HuH-7.5 (cell line): ENCODE measurements at regions not wholly inside any gene's neighbourhood (a gene's known extent, or its start where the extent isn't known, plus 50 kb on each side); places are given as distances from the start of the nearest gene placed in this dataset.
A peak's percentile ranks its signal among the peaks of the same experiment; 100 is the strongest.

ENCODE experiments used
- DNase-seq: peaks from one replicate; pipeline ENCODE4 v3.0.0; 2011; ENCODE audit warnings: low spot score

GRCh38 chr12:27907766-27908165 is 64.8 kb downstream of the PTHLH start:
- DNase-seq = no peak

- DNase-seq = no peak
Measured at GRCh38 chr12:27906658-27907473, 65.7 kb downstream of the PTHLH start.

DNA sequence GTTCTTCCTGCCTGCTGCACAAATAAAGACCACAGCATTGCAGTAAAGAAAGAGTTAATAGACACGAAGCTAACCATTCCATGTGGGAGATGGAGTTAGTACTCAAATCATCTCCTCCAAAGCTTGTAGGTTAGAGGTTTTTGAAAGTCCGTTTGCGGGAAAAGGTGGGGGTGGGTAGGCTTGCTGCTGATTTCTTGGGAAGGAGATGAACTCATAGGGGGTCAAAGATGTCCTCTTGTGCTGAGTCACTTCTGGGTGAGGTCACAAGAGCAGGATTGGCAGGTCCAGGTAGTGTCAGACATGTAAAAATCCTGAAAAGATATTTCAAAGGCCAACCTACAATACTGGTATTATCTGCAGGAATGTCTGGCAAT is 66.4 kb downstream of the PTHLH start:
- no peak for DNase-seq

GRCh38 chr12:27905285-27906126 is 67.0 kb downstream of the PTHLH start:
- no peak for DNase-seq

- DNase-seq = no peak
Measured at GRCh38 chr12:27902651-27903050, 69.9 kb downstream of the PTHLH start.

GRCh38 chr12:27901959-27902358 is 70.6 kb downstream of the PTHLH start:
- no peak for DNase-seq

DNA sequence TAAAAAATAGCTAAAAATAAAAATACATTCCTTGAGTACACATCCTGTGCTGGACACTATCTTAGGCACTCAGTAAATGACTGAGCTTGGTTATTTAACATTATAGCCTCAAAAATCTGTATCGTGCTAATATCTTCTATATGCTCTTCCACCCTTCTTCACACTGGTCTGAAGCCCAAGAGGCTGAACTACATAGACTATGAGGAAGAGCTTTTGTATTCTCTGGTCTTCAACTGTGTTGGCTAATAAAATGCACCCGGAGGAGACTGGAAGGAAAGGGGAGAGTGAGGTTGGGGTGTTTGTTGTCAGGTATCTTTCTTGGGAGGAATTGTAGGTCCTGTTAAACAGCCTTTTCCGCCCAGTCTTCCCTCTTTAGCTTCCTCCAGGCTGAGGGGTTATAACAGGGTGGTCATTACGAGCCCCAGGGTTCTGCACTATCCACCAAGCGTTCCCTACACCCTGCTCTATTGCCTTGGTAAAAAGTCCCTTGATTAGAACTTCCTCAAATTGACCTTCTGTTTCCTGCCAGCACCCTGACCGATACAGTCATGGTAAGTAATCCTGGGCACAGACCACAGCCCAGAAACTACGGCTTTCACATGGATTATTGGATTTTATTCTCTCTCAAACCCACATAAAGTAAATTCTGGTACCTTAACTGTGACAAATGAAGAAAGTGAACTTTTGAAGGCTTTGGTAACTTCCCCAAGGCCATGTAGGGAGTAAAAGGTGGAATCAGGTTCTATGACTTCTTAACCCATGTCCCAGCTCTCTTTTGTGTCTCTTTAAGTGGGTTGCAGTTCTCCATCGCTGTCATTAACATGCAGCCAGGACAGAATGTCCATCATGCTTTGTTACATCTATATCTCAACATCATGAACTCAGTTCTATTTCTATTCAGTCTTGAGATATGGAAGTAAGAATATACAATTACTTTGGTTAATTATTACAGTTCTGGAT is 71.3 kb downstream of the PTHLH start:
- DNase-seq = no peak

DNA sequence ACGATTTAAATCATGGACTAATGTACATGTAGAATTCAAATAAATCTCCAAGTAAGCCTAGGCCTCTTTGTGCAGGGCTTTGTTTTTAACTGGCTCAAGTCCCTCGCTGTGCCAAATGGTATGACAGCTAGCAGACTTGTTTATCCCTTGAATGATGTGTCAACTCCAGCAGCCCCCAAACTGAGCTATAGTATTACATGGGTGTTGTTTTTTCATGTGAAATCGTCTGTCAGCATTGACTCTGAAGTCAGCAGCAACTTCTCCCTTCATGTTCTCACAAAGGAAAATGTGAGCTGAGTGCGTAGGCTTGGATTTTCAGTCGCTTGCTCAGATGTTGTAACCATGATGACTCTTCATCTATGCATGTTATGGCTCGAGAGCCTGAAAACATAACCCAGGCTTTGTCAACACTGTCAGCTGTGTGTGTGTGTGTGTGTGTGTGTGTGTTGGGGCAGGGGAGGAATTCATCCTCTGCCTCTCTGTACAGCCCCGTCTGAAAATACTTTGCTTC is 73.3 kb downstream of the PTHLH start:
- peak; percentile 23 for DNase-seq

- no peak for DNase-seq
Measured at GRCh38 chr12:27898022-27898421, 74.5 kb downstream of the PTHLH start.

- no peak for DNase-seq
Measured at GRCh38 chr12:27896419-27896990, 76.0 kb downstream of the PTHLH start.

DNA sequence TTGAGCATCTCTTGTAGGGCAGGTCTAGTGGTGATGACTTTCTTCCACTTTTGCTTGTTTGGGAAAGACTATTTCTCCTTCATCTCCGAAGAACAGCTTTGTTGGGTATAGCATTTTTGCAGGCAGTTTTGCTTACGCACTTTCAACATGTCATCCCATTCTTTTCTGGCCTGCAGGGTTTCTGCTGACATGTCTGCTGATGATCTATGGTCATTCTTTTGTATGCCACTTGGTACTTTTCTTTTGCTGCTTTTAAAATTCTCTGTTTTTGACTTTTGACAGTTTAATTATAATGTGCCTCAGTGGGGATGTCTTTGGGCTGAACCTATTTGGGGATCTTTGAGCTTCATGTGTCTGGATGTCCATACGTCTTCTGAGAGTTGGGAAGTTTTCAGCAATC is 78.2 kb downstream of the PTHLH start:
- DNase-seq = no peak

DNA sequence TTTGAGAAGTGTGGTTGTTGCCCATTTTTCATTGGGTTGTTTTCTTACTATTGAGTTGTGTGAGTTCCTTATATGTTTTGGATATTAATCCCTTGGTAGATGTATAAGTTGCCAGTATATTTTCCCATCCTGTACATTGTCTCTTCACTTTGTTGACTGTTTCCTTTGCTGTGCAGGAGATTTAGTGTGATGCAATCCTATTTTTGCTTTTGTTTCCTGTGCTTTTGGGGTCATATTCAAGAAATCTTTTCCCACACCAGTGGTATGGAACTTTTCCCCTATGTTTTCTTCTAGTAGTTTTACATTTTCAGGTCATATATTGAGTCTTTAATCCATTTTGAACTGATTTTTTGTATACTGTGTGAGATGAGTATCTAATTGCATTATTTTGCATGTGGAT is 92.8 kb downstream of the PTHLH start:
- no peak for DNase-seq

GRCh38 chr12:27875677-27876076 is 95.6 kb upstream of the MANSC4 start:
- DNase-seq = no peak

DNA sequence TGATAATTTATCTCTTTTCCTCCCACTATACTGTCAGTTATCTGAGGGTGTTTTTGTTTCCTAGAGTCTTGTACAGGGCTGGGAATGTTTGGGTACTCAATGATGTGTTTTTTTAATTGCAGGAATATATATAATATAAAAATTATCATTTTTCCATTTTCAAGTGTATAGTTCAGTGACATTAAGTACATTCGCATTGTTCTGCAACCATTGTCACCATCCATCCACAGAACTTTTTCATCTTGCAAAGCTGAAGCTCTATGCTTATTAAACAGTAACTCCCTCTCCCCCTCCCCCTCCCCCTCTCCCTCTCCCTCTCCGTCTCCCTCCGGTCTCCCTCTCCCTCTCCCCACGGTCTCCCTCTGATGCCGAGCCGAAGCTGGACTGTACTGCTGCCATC is 93.0 kb upstream of the MANSC4 start:
- DNase-seq = no peak

- DNase-seq = no peak
Measured at GRCh38 chr12:27871946-27872345, 91.9 kb upstream of the MANSC4 start.

DNA sequence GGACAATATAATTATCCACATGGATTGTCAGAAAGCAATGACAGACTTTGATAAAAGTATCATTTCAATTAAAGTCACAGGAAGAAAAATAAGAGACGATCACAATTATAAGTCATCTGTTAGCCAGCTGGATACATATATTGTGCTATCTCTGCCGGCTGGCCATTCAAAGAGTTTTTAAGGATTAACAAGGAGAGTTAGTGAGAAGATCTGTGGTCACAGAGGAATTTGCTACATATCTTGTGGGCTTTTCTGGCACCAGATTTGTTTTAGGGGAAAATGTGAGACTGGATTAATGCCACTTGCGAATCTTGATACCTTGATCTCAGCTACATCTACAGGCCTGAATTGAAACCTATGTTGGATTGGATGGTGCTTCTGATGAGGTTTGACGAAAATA is 90.9 kb upstream of the MANSC4 start:
- no peak for DNase-seq

- DNase-seq = no peak
Measured at GRCh38 chr12:27869567-27869966, 89.5 kb upstream of the MANSC4 start.

DNA sequence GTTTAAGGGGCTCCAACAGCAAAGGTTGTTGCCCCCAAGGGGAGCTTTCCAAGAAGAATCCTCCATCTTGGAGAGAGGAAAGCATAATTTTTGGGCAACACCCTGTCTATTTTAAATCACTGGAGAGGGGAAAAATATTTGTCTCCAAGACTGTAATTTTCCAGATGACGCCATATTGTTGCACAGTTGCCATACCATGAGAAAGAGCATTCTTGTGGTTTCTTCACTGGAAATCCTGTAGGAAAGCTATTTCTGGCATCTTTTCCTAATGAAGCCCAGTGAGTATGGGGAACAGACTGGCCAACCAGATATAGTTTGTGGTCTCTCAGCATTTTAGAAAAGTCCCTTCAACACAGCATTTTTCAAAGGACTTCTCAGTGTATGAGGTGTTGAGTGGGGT is 88.1 kb upstream of the MANSC4 start:
- DNase-seq = no peak

DNA sequence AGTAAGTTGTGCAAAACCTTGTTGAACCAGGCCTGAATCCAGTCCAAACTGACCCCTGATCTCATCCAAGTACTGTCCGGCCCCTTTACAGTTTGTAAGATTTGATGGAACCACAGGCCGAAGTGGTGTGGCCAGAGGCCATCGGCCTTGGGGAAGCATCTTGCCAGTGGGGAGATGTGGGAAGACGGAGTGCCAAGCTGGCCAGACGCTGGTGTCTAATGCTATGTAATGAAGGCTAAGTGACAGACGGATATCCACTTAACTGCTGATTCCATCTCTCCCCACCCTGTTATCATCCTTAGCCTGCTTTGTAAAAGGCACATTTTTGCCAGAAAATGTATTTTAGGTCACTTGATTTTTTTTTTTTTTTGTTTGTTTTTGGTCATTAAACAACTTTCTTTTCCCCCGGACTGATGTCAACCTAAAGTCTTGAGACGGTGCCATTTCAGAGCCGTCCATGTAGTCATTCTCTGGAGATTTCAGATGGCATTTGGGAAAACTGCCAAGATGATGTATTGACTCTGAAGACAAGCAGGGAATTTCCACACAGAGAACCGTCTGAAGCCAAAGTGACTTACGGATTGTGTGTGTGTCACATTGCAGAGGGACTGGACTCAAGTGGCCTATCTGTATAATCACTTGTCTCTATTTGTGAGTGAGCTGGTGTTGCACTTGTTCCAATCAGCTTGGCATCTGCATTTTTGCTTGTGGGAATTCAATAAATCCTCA is 86.5 kb upstream of the MANSC4 start:
- DNase-seq = no peak

GRCh38 chr12:27865421-27865820 is 85.4 kb upstream of the MANSC4 start:
- no peak for DNase-seq

- no peak for DNase-seq
Measured at GRCh38 chr12:27864521-27864920, 84.5 kb upstream of the MANSC4 start.
